Endodermal cell (in vitro differentiated cells): ENCODE measurements at regions not wholly inside any gene's neighbourhood (a gene's known extent, or its start where the extent isn't known, plus 50 kb on each side); places are given as distances from the start of the nearest gene placed in this dataset.

Experiments used
- DNase-seq: peaks from one replicate; pipeline ENCODE4 v3.0.0-alpha.2; 2017
- H3K27ac ChIP-seq: 2 replicates; pipeline ENCODE4 v1.5.1; 2013; ENCODE audit warnings: mild to moderate bottlenecking, low read depth, low read length, moderate library complexity
- H3K27me3 ChIP-seq: 2 replicates; pipeline ENCODE4 v1.6.1; 2013; ENCODE audit warnings: mild to moderate bottlenecking, low read length, moderate library complexity; ENCODE audit not compliant: insufficient read depth, control insufficient read depth, poor library complexity, severe bottlenecking
- H3K36me3 ChIP-seq: 2 replicates; pipeline ENCODE4 v1.7.0; 2013; ENCODE audit warnings: mild to moderate bottlenecking, low read length, moderate library complexity; ENCODE audit not compliant: control insufficient read depth, insufficient read depth
- H3K4me1 ChIP-seq: one replicate; pipeline ENCODE4 v1.7.0; 2013; ENCODE audit warnings: low read length; ENCODE audit not compliant: control insufficient read depth, insufficient read depth
- H3K4me3 ChIP-seq: 2 replicates; pipeline ENCODE4 v1.5.1; 2013; ENCODE audit warnings: mild to moderate bottlenecking, low read length, moderate library complexity
- H3K9ac ChIP-seq: 2 replicates; pipeline ENCODE4 v1.6.1; 2013; ENCODE audit warnings: mild to moderate bottlenecking, low read length, moderate library complexity; ENCODE audit not compliant: poor library complexity, severe bottlenecking; ENCODE audit errors: extremely low read depth
- H3K9me3 ChIP-seq: 2 replicates; pipeline ENCODE4 v1.6.1; 2013; ENCODE audit warnings: mild to moderate bottlenecking, low read length, moderate library complexity; ENCODE audit not compliant: control insufficient read depth
- H3K27ac Mint-ChIP-seq: 2 replicates; pipeline ENCODE4 v1.8.0; 2020; ENCODE audit warnings: mixed read lengths
- H3K27me3 Mint-ChIP-seq: 2 replicates; pipeline ENCODE4 v1.8.0; 2021; ENCODE audit warnings: mild to moderate bottlenecking, mixed read lengths; ENCODE audit not compliant: insufficient read depth
- H3K36me3 Mint-ChIP-seq: 2 replicates; pipeline ENCODE4 v1.8.0; 2020; ENCODE audit warnings: low read depth, mixed read lengths
- H3K4me1 Mint-ChIP-seq: 2 replicates; pipeline ENCODE4 v1.8.0; 2020; ENCODE audit warnings: mixed read lengths
- H3K4me3 Mint-ChIP-seq: 2 replicates; pipeline ENCODE4 v1.8.0; 2020; ENCODE audit warnings: mild to moderate bottlenecking, moderate library complexity, mixed read lengths
- H3K9me3 Mint-ChIP-seq: 2 replicates; pipeline ENCODE4 v1.8.0; 2020; ENCODE audit warnings: mild to moderate bottlenecking, mixed read lengths
- CTCF ChIP-seq: fragments of 200-600 bp; sonication (generic); conservative IDR thresholded peaks from 2 replicates; pipeline ENCODE4 v1.5.0; 2021; ENCODE audit warnings: antibody characterized with exemption, mild to moderate bottlenecking
- WGBS, 2 experiments: methylation state at CpG; one replicate each; pipeline versions ENCODE4 v1.1.5 to v1.1.7; 2013; ENCODE audit warnings: missing lambda C conversion rate in 2 of 2, mixed read lengths in 1 of 2; ENCODE audit not compliant: insufficient coverage in 1 of 2, insufficient read length in 1 of 2; 5-methylcytosine and 5-hydroxymethylcytosine counted together

GRCh38 chr7:37590824-37591223, 92.7 kb upstream of the GPR141 start:
- Histone ChIP-seq H3K9ac (no peak overlapping the region), H3K4me1 (no peaks in the 10 kb centered on the region), H3K9me3 (peaks cover 5% of the 10 kb centered on the region), H3K36me3 (no peaks in the 10 kb centered on the region), H3K27me3 (no peaks in the 10 kb centered on the region), H3K27ac (no peak overlapping the region), H3K4me3 (no peak overlapping the region)
- whole genome bisulfite sequencing, 2 experiments, result 92 to 96% methylated on average over 2 to 4 of the region's 4 CpGs
- DNase-seq, result no peak
- H3K4me1 Mint-ChIP-seq, result peaks cover 4% of the 10 kb centered on the region
- TF ChIP-seq CTCF, result no peak
- H3K27ac Mint-ChIP-seq, result no peak overlapping the region
- H3K4me3 Mint-ChIP-seq, result no peak overlapping the region
- H3K36me3 Mint-ChIP-seq, result no peaks in the 10 kb centered on the region
- peaks cover 6% of the 10 kb centered on the region for H3K9me3 Mint-ChIP-seq
- peaks cover 3% of the 10 kb centered on the region for H3K27me3 Mint-ChIP-seq

DNA sequence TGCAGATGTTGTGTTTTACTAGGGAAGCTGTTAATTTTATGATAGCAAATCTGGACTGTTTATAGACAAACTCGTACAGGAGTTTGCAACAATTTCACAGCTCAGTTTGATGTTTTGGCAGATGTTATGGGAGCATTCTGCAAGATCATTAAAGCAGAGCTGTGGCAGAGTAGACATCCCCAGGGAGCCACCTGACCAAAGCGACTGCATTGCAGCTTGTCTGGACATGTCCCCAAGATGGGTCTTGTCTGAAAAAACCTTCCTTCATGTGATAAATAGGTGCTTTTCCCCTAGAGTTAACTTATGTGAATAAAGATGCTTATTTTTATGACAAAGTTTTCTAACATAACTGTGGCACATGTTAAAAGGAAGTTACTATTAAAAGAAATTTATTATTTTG, 91.2 kb upstream of the GPR141 start:
- Mint-ChIP-seq H3K4me3 (no peak overlapping the region), H3K4me1 (peaks cover 4% of the 10 kb centered on the region), H3K9me3 (peaks cover 12% of the 10 kb centered on the region), H3K27me3 (peaks cover 3% of the 10 kb centered on the region), H3K27ac (no peak overlapping the region), H3K36me3 (peaks cover 2% of the 10 kb centered on the region)
- no peak for DNase-seq
- Histone ChIP-seq H3K36me3 (no peaks in the 10 kb centered on the region), H3K27ac (no peak overlapping the region), H3K4me1 (no peaks in the 10 kb centered on the region), H3K27me3 (no peaks in the 10 kb centered on the region), H3K9me3 (peaks cover 5% of the 10 kb centered on the region), H3K9ac (no peak overlapping the region), H3K4me3 (no peak overlapping the region)
- 93 to 100% methylated on average over 1 to 2 of the region's 2 CpGs for WGBS, 2 experiments
- no peak for TF ChIP-seq CTCF

DNA sequence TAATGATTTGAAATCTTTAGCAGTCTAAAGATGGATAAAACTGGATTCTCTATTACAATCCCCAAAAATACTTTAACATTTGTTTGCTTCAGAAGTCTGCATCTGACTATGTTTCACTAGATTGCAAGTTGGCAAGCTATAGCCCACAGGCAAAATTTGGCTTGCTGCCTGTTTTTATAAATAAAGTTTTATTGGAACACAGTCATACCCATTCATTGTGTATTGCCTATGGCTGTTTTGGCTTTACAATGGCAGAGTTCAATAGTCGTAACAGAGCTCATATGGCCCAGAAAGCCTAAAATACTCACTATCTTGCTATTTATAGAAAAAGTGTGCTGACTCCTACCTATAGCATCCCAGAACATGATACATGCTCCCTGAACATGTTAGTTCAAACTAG, 89.0 kb upstream of the GPR141 start:
- no peak for DNase-seq
- H3K27me3 ChIP-seq, result no peaks in the 10 kb centered on the region
- H3K36me3 ChIP-seq, result no peaks in the 10 kb centered on the region
- TF ChIP-seq CTCF, result no peak
- H3K4me3 Mint-ChIP-seq, result no peak overlapping the region
- 63 to 79% methylated on average over 1 of the region's 1 CpG for WGBS, 2 experiments
- H3K36me3 Mint-ChIP-seq, result peaks cover 2% of the 10 kb centered on the region
- no peaks in the 10 kb centered on the region for H3K4me1 ChIP-seq
- no peak overlapping the region for H3K4me3 ChIP-seq
- peaks cover 12% of the 10 kb centered on the region for H3K9me3 Mint-ChIP-seq
- no peak overlapping the region for H3K9ac ChIP-seq
- H3K27me3 Mint-ChIP-seq, result no peaks in the 10 kb centered on the region
- no peak overlapping the region for H3K27ac ChIP-seq
- peaks cover 5% of the 10 kb centered on the region for H3K9me3 ChIP-seq
- peaks cover 10% of the 10 kb centered on the region for H3K4me1 Mint-ChIP-seq
- no peak overlapping the region for H3K27ac Mint-ChIP-seq
